ENCODE measurements at regions not wholly inside any gene's neighbourhood (a gene's known extent, or its start where the extent isn't known, plus 50 kb on each side); places are given as distances from the start of the nearest gene placed in this dataset.

DNA sequence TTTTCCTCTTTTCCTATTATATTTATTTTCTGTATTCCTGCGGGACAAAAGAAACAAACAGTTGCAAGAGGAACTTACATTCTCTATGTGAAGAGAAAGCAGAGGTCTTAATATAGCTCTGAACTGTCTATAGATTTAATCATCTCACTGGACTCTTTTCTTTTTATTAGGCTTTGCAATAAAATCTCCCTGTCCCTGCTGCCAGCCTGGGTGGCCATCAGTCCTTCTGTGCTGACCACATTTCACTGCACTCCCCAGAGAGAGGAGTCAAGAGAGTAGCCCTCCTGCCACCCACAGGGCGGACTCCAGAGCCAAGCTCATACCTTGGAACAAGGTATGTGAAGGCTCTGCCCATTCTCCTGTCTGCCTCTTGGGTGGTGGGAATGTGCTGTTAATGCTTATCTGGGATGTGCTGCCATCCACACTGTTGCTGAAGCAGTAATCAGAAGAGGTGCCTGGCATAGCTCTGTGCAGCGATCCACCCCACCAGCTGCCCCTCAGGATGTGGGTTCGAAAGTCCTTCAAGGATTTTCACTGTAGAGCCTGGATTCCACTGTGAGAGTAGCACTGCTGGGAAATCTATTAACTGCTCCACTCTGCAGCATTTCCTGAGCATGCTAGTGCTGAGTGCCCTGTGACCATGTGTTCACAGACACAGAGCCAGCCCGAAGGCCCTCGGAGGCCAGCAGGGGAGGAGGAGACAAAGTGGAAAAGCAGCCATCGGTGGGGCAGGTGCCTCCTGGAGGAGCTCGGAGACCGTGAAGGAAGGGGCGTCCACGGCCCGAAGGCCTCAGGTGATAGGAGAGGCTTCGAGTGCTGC, 334.6 kb downstream of the MED10 start:
- no peak overlapping the region for H3K4me3 ChIP-seq
- TF ChIP-seq POLR2A (IDR thresholded peaks at IDR 0.05) = no peak
- TF ChIP-seq, protein P1, sequence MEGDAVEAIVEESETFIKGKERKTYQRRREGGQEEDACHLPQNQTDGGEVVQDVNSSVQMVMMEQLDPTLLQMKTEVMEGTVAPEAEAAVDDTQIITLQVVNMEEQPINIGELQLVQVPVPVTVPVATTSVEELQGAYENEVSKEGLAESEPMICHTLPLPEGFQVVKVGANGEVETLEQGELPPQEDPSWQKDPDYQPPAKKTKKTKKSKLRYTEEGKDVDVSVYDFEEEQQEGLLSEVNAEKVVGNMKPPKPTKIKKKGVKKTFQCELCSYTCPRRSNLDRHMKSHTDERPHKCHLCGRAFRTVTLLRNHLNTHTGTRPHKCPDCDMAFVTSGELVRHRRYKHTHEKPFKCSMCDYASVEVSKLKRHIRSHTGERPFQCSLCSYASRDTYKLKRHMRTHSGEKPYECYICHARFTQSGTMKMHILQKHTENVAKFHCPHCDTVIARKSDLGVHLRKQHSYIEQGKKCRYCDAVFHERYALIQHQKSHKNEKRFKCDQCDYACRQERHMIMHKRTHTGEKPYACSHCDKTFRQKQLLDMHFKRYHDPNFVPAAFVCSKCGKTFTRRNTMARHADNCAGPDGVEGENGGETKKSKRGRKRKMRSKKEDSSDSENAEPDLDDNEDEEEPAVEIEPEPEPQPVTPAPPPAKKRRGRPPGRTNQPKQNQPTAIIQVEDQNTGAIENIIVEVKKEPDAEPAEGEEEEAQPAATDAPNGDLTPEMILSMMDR (IDR thresholded peaks at IDR 0.05) = no peak
- TF ChIP-seq POLR2AphosphoS5 (IDR thresholded peaks at IDR 0.05) = no peak
- no peaks in the 10 kb centered on the region for H3K27me3 ChIP-seq
- H3K27ac ChIP-seq = no peak overlapping the region
- no peaks in the 10 kb centered on the region for H3K9me3 ChIP-seq
- no peaks in the 10 kb centered on the region for H3K4me1 ChIP-seq
- DNase-seq (ENCODE audit: low spot score in 2 of 2) = no peak
- no peaks in the 10 kb centered on the region for H3K36me3 ChIP-seq
- intact Hi-C loops (cut with DNase I; ENCODE audit: low total_unique reads) = no loop called here

GRCh38 chr5:6041977-6042550, 336.3 kb downstream of the MED10 start:
- intact Hi-C loops (cut with DNase I; ENCODE audit: low total_unique reads) = no loop called here
- H3K4me3 ChIP-seq = no peak overlapping the region
- H3K27me3 ChIP-seq = no peaks in the 10 kb centered on the region
- H3K9me3 ChIP-seq = no peaks in the 10 kb centered on the region
- H3K27ac ChIP-seq = no peak overlapping the region
- H3K4me1 ChIP-seq = no peaks in the 10 kb centered on the region
- TF ChIP-seq, protein P1 (IDR thresholded peaks at IDR 0.05) = no peak
- TF ChIP-seq POLR2AphosphoS5 (IDR thresholded peaks at IDR 0.05) (no peak), POLR2A (IDR thresholded peaks at IDR 0.05) (no peak)
- no peak for DNase-seq (ENCODE audit: low spot score in 2 of 2)
- H3K36me3 ChIP-seq = no peaks in the 10 kb centered on the region

DNA sequence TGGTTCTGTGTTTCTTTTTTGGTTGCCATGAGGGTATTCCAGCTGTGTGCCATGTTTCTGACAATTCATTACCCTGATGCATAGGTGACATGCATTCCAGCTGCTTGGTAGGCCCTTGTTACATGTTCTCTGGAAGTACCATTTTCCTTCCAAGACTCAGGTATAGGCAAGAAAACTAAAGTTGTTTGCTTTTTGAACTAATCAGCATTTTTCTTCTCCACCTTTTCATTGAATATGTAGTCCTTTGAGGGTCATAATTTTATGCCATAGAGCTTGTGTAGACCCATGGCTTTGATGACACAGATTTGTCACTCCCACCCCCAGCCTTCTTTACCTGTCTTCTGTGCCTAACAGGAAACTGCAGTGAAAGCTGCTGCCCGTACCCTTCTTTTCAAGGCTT, 339.2 kb downstream of the MED10 start:
- no peak for TF ChIP-seq POLR2A (IDR thresholded peaks at IDR 0.05)
- TF ChIP-seq, protein P1 (IDR thresholded peaks at IDR 0.05) = no peak
- no peak for TF ChIP-seq POLR2AphosphoS5 (IDR thresholded peaks at IDR 0.05)
- H3K4me1 ChIP-seq = no peaks in the 10 kb centered on the region
- intact Hi-C loops (cut with DNase I; ENCODE audit: low total_unique reads) = no loop called here
- H3K36me3 ChIP-seq = no peaks in the 10 kb centered on the region
- H3K9me3 ChIP-seq = no peaks in the 10 kb centered on the region
- no peaks in the 10 kb centered on the region for H3K27me3 ChIP-seq
- H3K4me3 ChIP-seq = no peak overlapping the region
- no peak overlapping the region for H3K27ac ChIP-seq
- DNase-seq (ENCODE audit: low spot score in 2 of 2) = no peak

GRCh38 chr5:6036006-6036405, 342.3 kb downstream of the MED10 start:
- intact Hi-C loops (cut with DNase I; ENCODE audit: low total_unique reads) = no loop called here
- DNase-seq (ENCODE audit: low spot score in 2 of 2) = no peak
- H3K27me3 ChIP-seq = no peaks in the 10 kb centered on the region
- H3K9me3 ChIP-seq = no peaks in the 10 kb centered on the region
- H3K27ac ChIP-seq = no peak overlapping the region
- no peaks in the 10 kb centered on the region for H3K36me3 ChIP-seq
- H3K4me1 ChIP-seq = no peaks in the 10 kb centered on the region
- TF ChIP-seq POLR2AphosphoS5 (IDR thresholded peaks at IDR 0.05) = no peak
- TF ChIP-seq, protein P1 (IDR thresholded peaks at IDR 0.05) = no peak
- TF ChIP-seq POLR2A (IDR thresholded peaks at IDR 0.05) = no peak
- H3K4me3 ChIP-seq = no peak overlapping the region

GRCh38 chr5:6029811-6030271, 348.5 kb downstream of the MED10 start:
- H3K27me3 ChIP-seq = no peaks in the 10 kb centered on the region
- no peak overlapping the region for H3K4me3 ChIP-seq
- TF ChIP-seq, protein P1 (IDR thresholded peaks at IDR 0.05) = no peak
- TF ChIP-seq POLR2A (IDR thresholded peaks at IDR 0.05) (no peak), POLR2AphosphoS5 (IDR thresholded peaks at IDR 0.05) (no peak)
- no peaks in the 10 kb centered on the region for H3K9me3 ChIP-seq
- no peak for DNase-seq (ENCODE audit: low spot score in 2 of 2)
- no peaks in the 10 kb centered on the region for H3K4me1 ChIP-seq
- intact Hi-C loops (cut with DNase I; ENCODE audit: low total_unique reads) = no loop called here
- no peaks in the 10 kb centered on the region for H3K36me3 ChIP-seq
- no peak overlapping the region for H3K27ac ChIP-seq

Data from breast epithelium (tissue), 4 donors.